ENCODE measurements at regions not wholly inside any gene's neighbourhood (a gene's known extent, or its start where the extent isn't known, plus 50 kb on each side); places are given as distances from the start of the nearest gene placed in this dataset.

DNA sequence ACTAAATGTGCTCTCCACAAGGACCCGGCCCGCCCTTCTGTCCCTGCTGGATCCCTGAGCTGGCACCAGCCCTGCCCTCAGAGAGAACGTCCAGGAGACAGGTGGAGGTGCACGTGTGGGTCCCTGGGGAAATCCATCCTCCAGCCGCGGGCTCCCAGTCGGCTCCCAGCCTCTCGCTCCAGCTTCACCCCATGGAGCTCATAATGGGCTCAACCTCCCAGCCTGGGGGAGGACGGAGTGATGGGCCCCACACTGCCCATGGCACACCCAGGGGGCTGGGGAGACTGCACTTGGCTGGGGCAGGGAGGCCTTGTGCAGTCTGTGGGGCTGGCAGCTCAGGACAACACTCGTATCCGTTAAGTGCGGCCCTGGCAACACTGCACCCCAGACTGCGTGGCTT lies 250.5 kb downstream of the TMEM121 start:
- TF ChIP-seq POLR2AphosphoS5 (IDR thresholded peaks at IDR 0.05; ENCODE audit: borderline replicate concordance, low read depth, low read length): no peak
- no peak for TF ChIP-seq EZH2 (IDR thresholded peaks at IDR 0.05)

Measured in SK-N-MC (cell line).